HG03103 (cell line): ENCODE measurements at regions not wholly inside any gene's neighbourhood (a gene's known extent, or its start where the extent isn't known, plus 50 kb on each side); places are given as distances from the start of the nearest gene placed in this dataset.

ENCODE experiments used
- ATAC-seq: cut with Tn5 transposase; IDR thresholded peaks from one replicate; pipeline ENCODE4 v1.9.1; 2021; ENCODE audit warnings: low read depth; ENCODE audit not compliant: unreplicated experiment

DNA sequence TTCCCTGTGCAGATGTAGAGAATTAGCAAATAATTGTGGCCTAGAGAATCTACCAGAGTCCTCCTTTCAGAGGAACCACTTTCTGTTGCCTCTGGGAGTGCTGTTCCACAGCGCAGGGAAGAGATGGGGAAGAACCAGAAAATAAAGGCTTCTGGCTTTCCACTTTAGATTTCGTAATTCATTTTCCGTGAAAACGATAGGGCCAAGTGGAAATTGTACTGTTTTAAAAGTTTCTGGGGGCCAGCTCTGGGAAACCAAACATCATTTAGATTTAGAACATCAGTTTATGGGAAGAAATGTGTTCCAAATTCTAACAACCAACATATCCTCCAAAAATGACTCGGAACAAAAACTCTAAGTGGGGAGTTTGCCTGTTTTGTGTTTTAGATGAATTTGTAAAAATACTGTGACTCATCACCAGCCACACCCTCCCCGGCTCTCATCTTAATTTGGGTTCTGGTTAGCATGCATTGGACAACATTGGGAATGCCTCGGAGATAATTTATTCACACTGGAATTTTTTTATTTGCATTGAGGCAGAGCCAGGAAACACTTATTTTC is 65.2 kb upstream of the LNX1 start:
- no peak for ATAC-seq

DNA sequence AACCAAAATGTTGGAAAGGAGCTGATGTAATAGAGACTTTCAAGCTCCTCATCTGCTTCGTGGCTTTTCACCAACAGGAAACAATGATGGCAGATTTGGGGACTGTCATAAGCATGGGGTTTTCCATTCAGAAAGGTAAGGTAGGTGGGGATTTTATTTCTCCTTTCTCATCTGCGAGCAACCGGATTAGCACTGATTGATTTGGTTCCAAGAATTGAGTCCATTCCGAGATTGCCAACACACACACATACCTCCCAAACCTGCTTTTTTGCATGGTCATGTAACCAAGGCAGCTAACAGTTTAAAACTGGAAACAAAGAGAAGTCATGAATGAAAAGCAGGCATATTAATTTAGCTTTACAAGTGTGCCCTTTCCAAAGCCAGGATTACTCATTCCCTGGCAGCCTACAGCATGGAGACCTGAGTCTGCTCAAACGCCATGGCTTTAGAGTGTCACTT is 63.0 kb upstream of the LNX1 start:
- ATAC-seq: no peak

DNA sequence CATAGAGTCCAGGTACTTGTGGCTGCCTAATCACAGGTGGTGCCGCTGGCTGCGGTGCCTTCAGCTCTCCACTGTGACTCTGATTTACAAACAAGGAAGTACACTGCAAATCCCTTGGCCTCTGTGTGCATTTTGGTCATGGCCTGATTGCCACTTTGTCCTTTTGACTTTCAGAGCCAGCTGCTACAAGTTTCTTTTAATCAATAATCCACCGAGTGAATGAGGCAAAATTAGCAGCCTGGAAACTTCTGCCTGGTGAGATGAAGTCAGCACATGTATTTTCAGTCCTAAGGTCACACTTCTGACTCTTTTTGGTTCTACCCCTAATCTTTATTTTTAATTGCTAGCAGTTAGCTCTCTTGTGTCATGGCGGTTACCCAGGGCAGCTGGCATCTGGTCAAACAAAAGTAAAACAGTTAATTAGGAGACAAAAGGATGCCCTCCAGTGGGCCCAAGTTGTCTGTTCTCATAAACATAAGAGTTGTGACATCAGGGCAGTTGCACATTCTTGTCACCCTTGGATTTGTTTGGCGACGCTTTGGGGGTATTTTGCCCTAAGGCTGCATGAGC is 62.3 kb upstream of the LNX1 start:
- no peak for ATAC-seq

DNA sequence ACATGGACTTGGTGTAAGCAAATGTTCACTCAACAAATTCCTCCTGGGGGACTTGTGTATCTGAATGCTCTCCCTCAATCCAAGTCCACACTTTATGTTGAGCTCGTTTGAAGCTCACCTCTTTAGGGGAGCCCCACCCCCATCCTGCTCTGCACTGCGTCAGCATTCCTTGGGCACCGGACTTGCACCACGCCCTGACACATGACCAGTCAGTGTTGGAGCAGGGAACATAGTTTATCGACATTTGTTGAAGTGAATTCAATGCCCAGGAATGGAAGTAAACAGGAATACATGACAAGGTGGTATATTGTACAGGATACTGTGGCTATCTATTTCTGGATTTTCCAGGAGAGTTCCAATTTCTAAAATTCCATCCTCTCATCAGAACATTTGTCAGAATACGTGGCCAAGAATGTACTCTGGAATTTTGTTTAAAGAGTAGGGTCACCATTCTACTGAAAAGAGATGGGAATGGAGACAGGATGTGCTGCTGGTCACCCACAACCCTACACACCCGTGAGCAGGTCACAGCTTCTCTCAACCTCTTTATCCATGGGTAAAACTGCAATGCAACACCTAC is 60.0 kb upstream of the LNX1 start:
- no peak for ATAC-seq

DNA sequence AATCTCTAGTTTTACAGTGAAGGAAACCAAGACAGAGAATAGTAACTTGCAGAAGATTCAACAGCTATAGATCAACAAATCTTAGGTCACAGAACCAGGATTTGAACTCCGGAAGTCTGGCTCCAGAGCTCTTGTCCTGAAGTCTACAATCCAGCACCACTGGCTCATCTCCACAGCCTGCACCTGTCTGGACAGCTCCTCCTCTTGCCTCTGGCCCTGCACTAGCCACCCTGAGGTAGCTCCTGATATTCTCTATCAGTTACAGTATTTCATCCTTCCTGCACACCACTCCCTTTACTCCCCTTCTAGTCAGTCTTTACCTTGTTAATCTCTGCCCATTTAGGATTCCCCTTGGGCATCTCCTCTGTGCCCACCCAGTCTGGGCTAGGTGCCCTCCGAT is 58.1 kb upstream of the LNX1 start:
- no peak for ATAC-seq

DNA sequence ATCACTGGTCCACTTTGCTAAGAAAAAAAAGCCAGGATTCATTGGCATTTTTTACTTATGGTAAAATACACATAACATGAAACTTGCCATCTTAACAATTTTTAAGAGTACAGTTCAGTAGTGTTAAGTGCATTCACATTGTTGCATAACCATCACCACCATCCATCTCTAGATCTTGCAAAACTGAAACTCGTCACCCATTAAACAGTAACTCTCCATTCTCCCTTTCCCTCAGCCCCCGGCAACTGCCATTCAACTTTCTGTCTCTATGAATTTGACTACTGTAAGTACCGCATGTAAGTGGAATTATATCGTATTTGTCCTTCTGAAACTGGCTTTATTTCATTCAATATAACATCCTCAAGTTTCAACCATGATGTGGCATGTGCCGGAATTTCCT is 56.3 kb upstream of the LNX1 start:
- no peak for ATAC-seq

DNA sequence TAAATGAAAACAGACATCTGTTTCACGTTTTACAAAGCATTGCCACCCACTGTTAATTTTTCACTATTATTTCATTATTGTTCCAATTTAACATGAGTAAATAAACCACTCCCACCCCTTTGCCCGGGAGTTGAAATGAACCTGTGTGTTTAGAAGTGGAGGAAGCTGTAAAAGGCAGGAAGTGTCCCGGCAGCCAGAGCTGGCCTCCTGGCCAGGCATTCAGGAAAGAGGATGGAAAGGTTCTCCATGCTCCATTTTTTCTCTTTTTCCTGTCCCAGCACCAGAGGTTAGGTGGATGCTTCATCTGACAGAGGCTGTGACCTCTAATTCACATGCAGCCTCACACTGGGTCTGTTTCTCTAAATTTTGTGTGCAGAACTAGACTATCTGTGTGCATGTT is 55.5 kb upstream of the LNX1 start:
- no peak for ATAC-seq

DNA sequence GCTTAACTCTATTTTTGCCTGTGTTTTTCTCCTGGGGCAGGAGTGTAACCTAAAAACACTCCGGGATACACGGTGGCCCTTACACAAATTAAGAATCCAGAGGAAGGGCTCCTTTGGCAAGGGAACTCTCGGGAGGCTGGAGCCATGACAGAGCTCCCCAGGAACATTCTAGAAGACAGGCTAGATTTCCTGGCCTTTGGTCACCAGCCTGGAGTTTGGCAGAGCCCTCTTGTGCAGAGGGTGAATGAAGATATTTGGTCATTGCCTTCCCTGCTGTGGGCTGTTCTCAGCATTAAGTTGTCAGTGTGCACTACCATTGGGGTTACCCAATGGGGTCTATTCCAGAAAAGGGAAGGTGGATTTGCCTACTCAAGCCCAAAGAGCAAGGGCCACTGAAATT is 53.8 kb upstream of the LNX1 start:
- ATAC-seq: no peak

DNA sequence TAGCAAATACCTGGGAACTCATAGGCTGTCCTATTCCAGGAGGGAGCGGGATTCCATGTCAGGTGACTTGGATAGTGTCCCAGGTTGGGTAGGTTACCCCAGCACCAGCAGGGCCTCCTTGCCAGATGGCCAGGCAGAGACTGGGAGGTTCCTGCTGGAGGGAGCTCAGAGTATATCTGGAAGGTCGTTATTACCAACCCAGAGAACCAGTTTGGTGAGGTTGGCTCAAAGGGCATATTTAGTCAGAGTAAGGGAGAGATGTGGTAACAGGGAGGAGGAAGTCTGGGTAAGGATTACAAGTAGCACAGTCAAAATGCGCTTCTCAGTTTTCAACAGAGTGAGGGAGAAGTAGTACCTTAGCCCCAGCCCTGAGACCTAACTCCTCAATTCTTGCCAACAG is 53.3 kb upstream of the LNX1 start:
- no peak for ATAC-seq
